Skeletal muscle cell (primary cell): ENCODE measurements at regions not wholly inside any gene's neighbourhood (a gene's known extent, or its start where the extent isn't known, plus 50 kb on each side); places are given as distances from the start of the nearest gene placed in this dataset.

ENCODE experiments used
- DNase-seq: peaks from one replicate; pipeline ENCODE4 v3.0.0-alpha.2; 2010; ENCODE audit warnings: low read depth
- H3K4me3 ChIP-seq: 2 replicates; pipeline ENCODE4 v1.5.1; 2011; ENCODE audit warnings: low read depth, mild to moderate bottlenecking, control low read depth, low read length, moderate library complexity

- DNase-seq = no peak
Measured at GRCh38 chr16:48913384-48913783, 303.4 kb upstream of the N4BP1 start.

GRCh38 chr16:48912360-48912759, 302.4 kb upstream of the N4BP1 start:
- no peak for DNase-seq
- H3K4me3 ChIP-seq = no peak overlapping the region

More at GRCh38 chr16:48913384-48913783, 303.4 kb upstream of the N4BP1 start:
- no peak overlapping the region for H3K4me3 ChIP-seq

GRCh38 chr16:48911700-48912099, 301.7 kb upstream of the N4BP1 start:
- H3K4me3 ChIP-seq = no peak overlapping the region
- DNase-seq = no peak

GRCh38 chr16:48910214-48910613, 300.2 kb upstream of the N4BP1 start:
- no peak overlapping the region for H3K4me3 ChIP-seq

GRCh38 chr16:48909231-48909630, 299.3 kb upstream of the N4BP1 start:
- no peak overlapping the region for H3K4me3 ChIP-seq
- DNase-seq = no peak

More at GRCh38 chr16:48910214-48910613, 300.2 kb upstream of the N4BP1 start:
- DNase-seq = no peak

GRCh38 chr16:48907906-48908634, 298.1 kb upstream of the N4BP1 start:
- no peak overlapping the region for H3K4me3 ChIP-seq
- DNase-seq = no peak

- H3K4me3 ChIP-seq = no peak overlapping the region
- DNase-seq = no peak
Measured at GRCh38 chr16:48905632-48906505, 295.9 kb upstream of the N4BP1 start.

GRCh38 chr16:48904333-48904732, 294.4 kb upstream of the N4BP1 start:
- H3K4me3 ChIP-seq = no peak overlapping the region
- no peak for DNase-seq

- DNase-seq = no peak
- H3K4me3 ChIP-seq = no peak overlapping the region
Measured at GRCh38 chr16:48903039-48903438, 293.1 kb upstream of the N4BP1 start.

GRCh38 chr16:48901712-48902374, 291.9 kb upstream of the N4BP1 start:
- no peak for DNase-seq
- no peak overlapping the region for H3K4me3 ChIP-seq

GRCh38 chr16:48899500-48899899, 289.5 kb upstream of the N4BP1 start:
- no peak overlapping the region for H3K4me3 ChIP-seq
- DNase-seq = no peak

- no peak overlapping the region for H3K4me3 ChIP-seq
Measured at GRCh38 chr16:48897698-48898205, 287.8 kb upstream of the N4BP1 start.

GRCh38 chr16:48895142-48895541, 285.2 kb upstream of the N4BP1 start:
- no peak overlapping the region for H3K4me3 ChIP-seq
- no peak for DNase-seq

More at GRCh38 chr16:48897698-48898205, 287.8 kb upstream of the N4BP1 start:
- DNase-seq = no peak

- DNase-seq = no peak
- no peak overlapping the region for H3K4me3 ChIP-seq
Measured at GRCh38 chr16:48892893-48893292, 282.9 kb upstream of the N4BP1 start.

GRCh38 chr16:48887646-48888210, 277.7 kb upstream of the N4BP1 start:
- no peak overlapping the region for H3K4me3 ChIP-seq
- no peak for DNase-seq

- no peak overlapping the region for H3K4me3 ChIP-seq
- no peak for DNase-seq
Measured at GRCh38 chr16:48885471-48885870, 275.5 kb upstream of the N4BP1 start.

- no peak for DNase-seq
- H3K4me3 ChIP-seq = no peak overlapping the region
Measured at GRCh38 chr16:48881272-48881671, 271.3 kb upstream of the N4BP1 start.

- H3K4me3 ChIP-seq = no peak overlapping the region
- no peak for DNase-seq
Measured at GRCh38 chr16:48879223-48880122, 269.5 kb upstream of the N4BP1 start.

- no peak for DNase-seq
- no peak overlapping the region for H3K4me3 ChIP-seq
Measured at GRCh38 chr16:48877946-48878345, 268.0 kb upstream of the N4BP1 start.
